ENCODE measurements at regions not wholly inside any gene's neighbourhood (a gene's known extent, or its start where the extent isn't known, plus 50 kb on each side); places are given as distances from the start of the nearest gene placed in this dataset.

GRCh38 chr21:24310788-24311187, 1296.5 kb downstream of the MRPL39 start:
- no peak overlapping the region for H3K4me3 Mint-ChIP-seq
- H3K9me3 Mint-ChIP-seq = peaks cover 14% of the 10 kb centered on the region
- H3K27me3 Mint-ChIP-seq = no peaks in the 10 kb centered on the region
- no peaks in the 10 kb centered on the region for H3K36me3 Mint-ChIP-seq
- DNase-seq (ENCODE audit: low spot score) = no peak
- ATAC-seq = no peak
- H3K27ac Mint-ChIP-seq = no peak overlapping the region
- H3K4me1 Mint-ChIP-seq (ENCODE audit: low read depth in 2 of 2) = no peaks in the 10 kb centered on the region

DNA sequence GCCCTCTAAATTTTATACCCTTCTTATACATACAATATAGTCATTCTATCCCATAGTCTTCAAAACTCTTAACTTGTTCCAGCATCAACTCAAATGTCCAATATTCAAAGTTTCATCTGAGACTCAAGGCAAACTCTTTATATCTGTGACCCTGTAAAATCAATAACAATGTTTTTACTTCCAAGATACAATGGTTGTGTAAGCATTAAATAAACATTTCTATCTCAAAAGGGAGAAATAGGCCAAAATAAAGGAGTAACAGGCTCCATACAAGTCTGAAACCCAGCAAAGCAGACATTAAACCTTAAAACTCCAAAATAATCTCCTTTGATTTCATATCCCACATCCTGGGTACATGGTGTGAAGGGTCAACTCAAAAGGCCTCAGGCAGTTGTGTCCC, 1299.1 kb downstream of the MRPL39 start:
- Mint-ChIP-seq H3K27ac (no peak overlapping the region), H3K36me3 (no peaks in the 10 kb centered on the region), H3K9me3 (peaks cover 14% of the 10 kb centered on the region), H3K27me3 (no peaks in the 10 kb centered on the region), H3K4me1 (ENCODE audit: low read depth in 2 of 2) (no peaks in the 10 kb centered on the region), H3K4me3 (no peak overlapping the region)
- ATAC-seq (no peak), DNase-seq (ENCODE audit: low spot score) (no peak)

DNA sequence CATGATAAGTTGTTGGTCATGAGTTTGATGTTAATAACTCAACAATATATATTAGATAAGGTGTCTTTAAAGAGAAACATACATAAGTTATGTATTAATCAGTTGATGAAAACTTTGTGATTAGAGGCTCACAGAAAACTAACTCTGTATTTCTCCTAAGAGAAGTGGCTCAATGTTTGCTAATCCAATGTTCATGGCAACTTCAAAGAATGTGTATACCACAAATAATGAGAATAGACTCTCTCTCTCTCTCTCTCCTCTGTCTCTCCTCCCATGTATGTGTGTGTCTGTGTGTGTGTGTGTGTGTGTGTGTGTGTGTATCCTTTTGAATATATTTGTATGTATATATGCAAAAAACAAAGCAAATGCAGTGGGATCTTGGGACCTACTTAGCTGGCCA, 1304.9 kb downstream of the MRPL39 start:
- Mint-ChIP-seq H3K4me1 (ENCODE audit: low read depth in 2 of 2) (no peaks in the 10 kb centered on the region), H3K27me3 (no peaks in the 10 kb centered on the region), H3K36me3 (no peaks in the 10 kb centered on the region), H3K27ac (no peak overlapping the region), H3K9me3 (peaks cover 3% of the 10 kb centered on the region), H3K4me3 (no peak overlapping the region)
- DNase-seq (ENCODE audit: low spot score) (no peak), ATAC-seq (no peak)

DNA sequence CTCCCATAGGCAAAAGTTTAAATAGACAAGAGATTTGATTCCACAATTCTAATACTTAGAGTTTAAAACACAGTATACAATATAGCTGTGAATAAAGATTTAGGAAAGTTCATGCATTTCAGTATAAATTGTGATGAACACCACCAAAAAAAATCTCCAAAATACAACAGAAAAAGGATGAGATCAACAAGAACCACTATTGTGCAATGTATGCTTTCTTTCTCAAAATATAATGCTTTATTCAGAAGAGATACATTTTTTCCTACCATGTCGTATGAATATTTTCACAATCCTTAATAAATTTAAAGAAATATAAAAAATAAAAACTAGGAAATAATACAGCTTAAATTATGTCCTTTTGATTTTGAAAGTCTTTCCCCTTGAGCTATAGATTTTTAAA, 1309.2 kb downstream of the MRPL39 start:
- Mint-ChIP-seq H3K4me3 (no peak overlapping the region), H3K4me1 (ENCODE audit: low read depth in 2 of 2) (no peaks in the 10 kb centered on the region), H3K36me3 (no peaks in the 10 kb centered on the region), H3K27me3 (no peaks in the 10 kb centered on the region), H3K27ac (no peak overlapping the region), H3K9me3 (no peaks in the 10 kb centered on the region)
- DNase-seq (ENCODE audit: low spot score) (no peak), ATAC-seq (no peak)

- H3K27ac Mint-ChIP-seq = no peak overlapping the region
- no peak overlapping the region for H3K4me3 Mint-ChIP-seq
- no peaks in the 10 kb centered on the region for H3K9me3 Mint-ChIP-seq
- DNase-seq (ENCODE audit: low spot score) = no peak
- peaks cover 0 to 3% of the 10 kb centered on the region in 2 donors for H3K4me1 Mint-ChIP-seq (ENCODE audit: low read depth in 2 of 2)
- H3K36me3 Mint-ChIP-seq = no peaks in the 10 kb centered on the region
- ATAC-seq = no peak
- no peaks in the 10 kb centered on the region for H3K27me3 Mint-ChIP-seq
These were observed 1313.1 kb downstream of the MRPL39 start for GRCh38 chr21:24294171-24294570.

DNA sequence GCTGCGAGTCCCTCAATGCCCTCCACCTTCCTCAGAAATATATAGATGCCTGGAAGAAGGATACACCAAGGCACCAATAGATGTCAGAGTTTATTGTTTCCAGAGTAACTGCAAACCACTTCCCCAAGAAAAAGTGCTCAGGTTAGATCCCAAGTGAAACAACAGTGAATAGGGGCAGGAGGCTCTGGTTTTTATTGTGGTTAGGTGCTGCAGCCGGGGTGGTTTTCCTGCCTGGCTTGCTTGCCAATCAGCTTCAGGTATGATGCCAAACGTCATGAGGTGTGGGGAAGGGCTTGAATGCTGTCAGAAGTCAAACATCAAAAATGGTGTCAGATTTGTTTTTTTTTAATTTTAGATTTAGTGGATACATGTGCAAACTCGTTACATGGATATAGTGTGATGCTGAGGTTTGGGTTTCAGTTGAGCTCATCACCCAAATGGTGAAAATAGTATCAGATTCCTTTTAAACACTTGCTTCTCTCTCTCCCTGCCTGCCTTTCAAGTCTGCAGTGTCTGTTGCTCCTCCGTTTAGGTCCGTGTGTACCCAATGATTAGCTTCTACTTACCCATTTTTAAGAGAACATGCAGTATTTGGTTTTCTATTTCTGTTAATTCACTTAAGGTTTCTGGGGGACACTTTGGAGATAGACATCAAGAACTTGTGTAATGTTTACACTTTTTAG, 1317.0 kb downstream of the MRPL39 start:
- Mint-ChIP-seq H3K27ac (no peak overlapping the region), H3K9me3 (no peaks in the 10 kb centered on the region), H3K4me1 (ENCODE audit: low read depth in 2 of 2) (peaks cover 0 to 3% of the 10 kb centered on the region in 2 donors), H3K27me3 (no peaks in the 10 kb centered on the region), H3K4me3 (no peak overlapping the region), H3K36me3 (no peaks in the 10 kb centered on the region)
- ATAC-seq = no peak
- no peak for DNase-seq (ENCODE audit: low spot score)

DNA sequence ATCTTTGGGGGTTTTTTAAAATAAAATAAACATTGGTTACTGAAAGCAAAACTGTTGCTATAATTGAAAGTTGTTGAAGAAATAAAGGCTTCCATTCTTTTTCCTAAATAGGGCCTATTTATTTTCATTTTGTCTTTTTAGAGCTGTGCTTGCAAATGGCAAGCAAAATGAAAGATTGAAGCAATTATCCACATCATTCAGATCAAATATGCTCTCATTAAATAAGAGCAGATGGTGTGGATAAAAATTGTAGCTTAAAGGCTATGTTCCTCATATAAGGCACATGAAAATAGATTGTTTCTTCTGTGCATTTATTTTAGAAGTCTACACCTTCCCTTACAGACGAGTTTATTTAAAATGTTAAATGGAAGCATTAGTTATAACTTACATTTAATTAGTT, 1317.7 kb downstream of the MRPL39 start:
- H3K9me3 Mint-ChIP-seq = peaks cover 2% of the 10 kb centered on the region
- H3K27ac Mint-ChIP-seq = no peak overlapping the region
- H3K27me3 Mint-ChIP-seq = no peaks in the 10 kb centered on the region
- DNase-seq (ENCODE audit: low spot score) = no peak
- ATAC-seq = no peak
- no peaks in the 10 kb centered on the region for H3K36me3 Mint-ChIP-seq
- no peak overlapping the region for H3K4me3 Mint-ChIP-seq
- peaks cover 0 to 3% of the 10 kb centered on the region in 2 donors for H3K4me1 Mint-ChIP-seq (ENCODE audit: low read depth in 2 of 2)

DNA sequence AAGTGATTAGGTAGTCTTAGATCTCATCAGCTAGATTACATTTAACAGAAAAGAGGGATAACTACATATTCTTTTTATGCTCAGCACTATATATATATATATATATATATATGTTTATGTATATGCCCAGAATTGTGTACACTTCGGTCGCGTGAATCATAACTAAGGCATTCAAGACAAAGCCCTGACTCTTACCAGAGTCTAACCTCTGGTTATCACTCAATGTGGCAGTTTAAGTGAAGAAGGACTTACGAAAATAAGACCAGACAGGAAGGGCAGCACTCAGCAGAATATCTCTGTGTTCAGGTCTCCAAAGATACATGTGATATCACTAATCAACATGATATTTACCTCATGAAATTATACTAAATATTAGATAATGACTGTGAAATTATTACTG, 1326.7 kb downstream of the MRPL39 start:
- no peak for DNase-seq (ENCODE audit: low spot score)
- H3K9me3 Mint-ChIP-seq = peaks cover 12% of the 10 kb centered on the region
- H3K27ac Mint-ChIP-seq = no peak overlapping the region
- peaks cover 6% of the 10 kb centered on the region for H3K36me3 Mint-ChIP-seq
- H3K4me1 Mint-ChIP-seq (ENCODE audit: low read depth in 2 of 2) = no peaks in the 10 kb centered on the region
- H3K27me3 Mint-ChIP-seq = no peaks in the 10 kb centered on the region
- H3K4me3 Mint-ChIP-seq = no peak overlapping the region
- no peak for ATAC-seq

DNA sequence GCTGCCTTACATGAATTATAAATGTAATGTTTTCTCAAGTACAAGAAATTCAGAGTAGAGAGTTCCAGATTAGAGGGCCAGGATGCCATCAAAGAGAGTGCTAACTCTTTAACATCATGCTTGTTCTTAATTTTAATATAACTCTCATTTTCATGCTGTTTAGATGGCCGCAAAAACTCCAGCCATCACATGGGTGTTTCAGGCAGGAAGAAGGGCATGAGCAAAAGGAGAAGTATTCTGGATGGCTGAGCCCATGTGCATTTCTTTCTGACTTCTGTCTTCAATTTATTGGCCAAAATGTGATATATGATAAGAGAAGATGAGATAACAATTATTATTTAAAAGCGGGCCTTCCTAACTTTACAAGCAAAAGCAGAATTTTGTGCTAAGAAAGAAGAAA, 1328.6 kb downstream of the MRPL39 start:
- Mint-ChIP-seq H3K27ac (no peak overlapping the region), H3K36me3 (peaks cover 6% of the 10 kb centered on the region), H3K9me3 (peaks cover 8% of the 10 kb centered on the region), H3K4me1 (ENCODE audit: low read depth in 2 of 2) (no peaks in the 10 kb centered on the region), H3K27me3 (no peaks in the 10 kb centered on the region), H3K4me3 (no peak overlapping the region)
- DNase-seq (ENCODE audit: low spot score) = no peak
- no peak for ATAC-seq

GRCh38 chr21:24276204-24276603, 1331.1 kb downstream of the MRPL39 start:
- H3K4me1 Mint-ChIP-seq (ENCODE audit: low read depth in 2 of 2) = no peaks in the 10 kb centered on the region
- DNase-seq (ENCODE audit: low spot score) (no peak), ATAC-seq (no peak)
- H3K27me3 Mint-ChIP-seq = no peaks in the 10 kb centered on the region
- no peak overlapping the region for H3K27ac Mint-ChIP-seq
- peaks cover 16% of the 10 kb centered on the region for H3K9me3 Mint-ChIP-seq
- peaks cover 6% of the 10 kb centered on the region for H3K36me3 Mint-ChIP-seq
- no peak overlapping the region for H3K4me3 Mint-ChIP-seq

- H3K9me3 Mint-ChIP-seq = peaks cover 21% of the 10 kb centered on the region
- H3K36me3 Mint-ChIP-seq = peaks cover 6% of the 10 kb centered on the region
- H3K27me3 Mint-ChIP-seq = no peaks in the 10 kb centered on the region
- DNase-seq (ENCODE audit: low spot score) (no peak), ATAC-seq (no peak)
- no peak overlapping the region for H3K27ac Mint-ChIP-seq
- H3K4me1 Mint-ChIP-seq (ENCODE audit: low read depth in 2 of 2) = no peaks in the 10 kb centered on the region
- no peak overlapping the region for H3K4me3 Mint-ChIP-seq
These were observed 1331.7 kb downstream of the MRPL39 start for GRCh38 chr21:24275616-24276015.

DNA sequence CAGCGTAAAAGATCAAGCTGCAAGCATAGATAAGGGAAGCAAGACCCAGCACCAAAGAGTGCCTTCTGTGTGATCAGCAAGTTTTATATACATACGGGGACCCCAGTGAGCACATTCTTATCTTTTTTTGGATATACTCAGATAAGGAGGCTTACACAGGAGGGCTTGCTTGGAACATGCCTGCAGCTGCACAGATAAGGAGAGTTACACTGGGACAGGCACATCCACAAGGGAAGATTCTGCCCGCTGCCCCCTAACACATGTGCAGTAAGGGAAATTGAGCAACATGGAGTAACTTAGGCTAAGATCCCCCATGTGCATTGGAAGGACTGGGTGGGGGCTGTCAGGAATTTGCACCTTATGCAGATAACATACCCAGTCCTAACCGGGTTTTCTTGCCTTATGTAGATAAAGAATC, 1334.8 kb downstream of the MRPL39 start:
- no peak for DNase-seq (ENCODE audit: low spot score)
- Mint-ChIP-seq H3K27me3 (no peaks in the 10 kb centered on the region), H3K9me3 (peaks cover 16% of the 10 kb centered on the region), H3K4me3 (no peak overlapping the region), H3K27ac (no peak overlapping the region), H3K36me3 (no peaks in the 10 kb centered on the region), H3K4me1 (ENCODE audit: low read depth in 2 of 2) (no peaks in the 10 kb centered on the region)
- no peak for ATAC-seq

GRCh38 chr21:24265987-24266386, 1341.3 kb downstream of the MRPL39 start:
- H3K9me3 Mint-ChIP-seq = peaks cover 8% of the 10 kb centered on the region
- no peak for DNase-seq (ENCODE audit: low spot score)
- H3K4me3 Mint-ChIP-seq = no peak overlapping the region
- no peak for ATAC-seq
- H3K27me3 Mint-ChIP-seq = no peaks in the 10 kb centered on the region
- H3K27ac Mint-ChIP-seq = no peak overlapping the region
- H3K4me1 Mint-ChIP-seq (ENCODE audit: low read depth in 2 of 2) = no peaks in the 10 kb centered on the region
- H3K36me3 Mint-ChIP-seq = no peaks in the 10 kb centered on the region

GRCh38 chr21:24260751-24261150, 1346.5 kb downstream of the MRPL39 start:
- Mint-ChIP-seq H3K27me3 (no peaks in the 10 kb centered on the region), H3K4me3 (no peak overlapping the region), H3K36me3 (no peaks in the 10 kb centered on the region), H3K27ac (no peak overlapping the region), H3K4me1 (ENCODE audit: low read depth in 2 of 2) (no peaks in the 10 kb centered on the region), H3K9me3 (peaks cover 4% of the 10 kb centered on the region)
- ATAC-seq (no peak), DNase-seq (ENCODE audit: low spot score) (no peak)

DNA sequence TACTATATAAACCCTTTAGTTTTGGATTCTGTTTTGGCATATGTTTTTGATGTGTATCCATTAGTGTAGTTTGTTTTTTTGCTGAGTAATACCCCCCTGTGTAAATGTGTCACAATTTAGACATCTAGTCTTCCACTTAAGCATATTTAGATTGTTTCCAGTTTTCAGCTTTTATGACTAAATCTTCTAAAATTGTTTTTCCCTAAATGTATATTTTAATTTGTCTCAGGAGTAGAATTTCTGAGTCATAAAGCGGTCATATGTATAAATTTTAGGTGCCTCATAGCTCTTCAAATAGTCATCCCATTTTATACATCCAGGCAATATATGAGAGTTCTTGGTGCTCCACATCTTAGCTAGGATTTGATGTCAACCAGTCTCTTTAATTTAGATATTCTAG, 1348.0 kb downstream of the MRPL39 start:
- H3K36me3 Mint-ChIP-seq = no peaks in the 10 kb centered on the region
- no peaks in the 10 kb centered on the region for H3K4me1 Mint-ChIP-seq (ENCODE audit: low read depth in 2 of 2)
- H3K9me3 Mint-ChIP-seq = peaks cover 8% of the 10 kb centered on the region
- H3K27ac Mint-ChIP-seq = no peak overlapping the region
- H3K4me3 Mint-ChIP-seq = no peak overlapping the region
- ATAC-seq (no peak), DNase-seq (ENCODE audit: low spot score) (no peak)
- H3K27me3 Mint-ChIP-seq = no peaks in the 10 kb centered on the region
